HEK293 (cell line): ENCODE measurements at regions not wholly inside any gene's neighbourhood (a gene's known extent, or its start where the extent isn't known, plus 50 kb on each side); places are given as distances from the start of the nearest gene placed in this dataset.

ENCODE experiments used
- CTCF ChIA-PET: fragments of 350-600 bp; formaldehyde crosslinking; extraction: SDS; loops from one replicate; lab custom pipeline; 2021; ENCODE audit warnings: antibody characterized with exemption; lab: Yijun Ruan, JAX
- POLR2A ChIA-PET: fragments of 300-600 bp; formaldehyde crosslinking; extraction: SDS; loops from one replicate; lab custom pipeline; 2020; ENCODE audit warnings: antibody characterized with exemption, inconsistent platforms; lab: Yijun Ruan, JAX
- H3K27ac ChIP-seq: fragments of 200-500 bp; sonication (Bioruptor generic); 2 replicates; pipeline ENCODE4 v1.5.1; 2014; ENCODE audit warnings: low read depth, low read length, control low read depth, inconsistent platforms; ENCODE audit errors: extremely low read depth
- H3K36me3 ChIP-seq, 2 experiments: fragments of 200-500 bp in 1 of 2; sonication (Bioruptor generic) in 1 of 2; 1 replicate in 1 of 2; 2 replicates in 1 of 2; pipeline ENCODE4 v1.5.1; 2014 to 2017; ENCODE audit warnings: inconsistent platforms in 2 of 2, low read length in 2 of 2; ENCODE audit not compliant: control insufficient read depth in 2 of 2, insufficient read depth in 1 of 2
- H3K4me1 ChIP-seq: fragments of 200-500 bp; sonication (Bioruptor generic); 2 replicates; pipeline ENCODE4 v1.5.1; 2014; ENCODE audit warnings: mild to moderate bottlenecking, low read length, inconsistent platforms; ENCODE audit not compliant: control insufficient read depth, insufficient read depth
- H3K4me3 ChIP-seq: 2 replicates; pipeline ENCODE4 v1.5.1; 2011; ENCODE audit warnings: low read depth, mild to moderate bottlenecking, control low read depth, low read length, moderate library complexity
- H3K9me3 ChIP-seq: fragments of 200-500 bp; sonication (Bioruptor generic); 2 replicates; pipeline ENCODE4 v1.5.1; 2014; ENCODE audit warnings: low read depth, low read length, inconsistent platforms; ENCODE audit not compliant: control insufficient read depth, insufficient read depth
- KLF10 ChIP-seq: fragments of 450-650 bp; IDR thresholded peaks from 2 replicates; pipeline ENCODE4 v1.5.1; 2018; ENCODE audit warnings: missing biosample characterization, mild to moderate bottlenecking, missing genetic modification characterization
- PRDM4 ChIP-seq: fragments of 450-650 bp; formaldehyde crosslinking; IDR thresholded peaks from 2 replicates; pipeline ENCODE4 v1.5.1; 2017; ENCODE audit warnings: missing biosample characterization, missing genetic modification characterization
- SETDB1 ChIP-seq: IDR thresholded peaks from one replicate; pipeline ENCODE4 v1.6.1; 2017; ENCODE audit warnings: mild to moderate bottlenecking, low read length, moderate library complexity, mixed read lengths; ENCODE audit not compliant: insufficient read length
- ZBTB44 ChIP-seq: fragments of 450-650 bp; IDR thresholded peaks from 2 replicates; pipeline ENCODE4 v1.5.1; 2018; ENCODE audit warnings: missing biosample characterization, mild to moderate bottlenecking, missing genetic modification characterization
- ZBTB48 ChIP-seq: fragments of 450-650 bp; formaldehyde crosslinking; IDR thresholded peaks from 2 replicates; pipeline ENCODE4 v1.5.1; 2016; ENCODE audit warnings: missing biosample characterization, missing genetic modification characterization
- ZBTB8A ChIP-seq: fragments of 450-650 bp; formaldehyde crosslinking; IDR thresholded peaks from 2 replicates; pipeline ENCODE4 v1.5.1; 2016; ENCODE audit warnings: missing biosample characterization, missing genetic modification characterization
- ZEB2 ChIP-seq: fragments of 450-650 bp; formaldehyde crosslinking; IDR thresholded peaks from 2 replicates; pipeline ENCODE4 v1.5.1; 2016; ENCODE audit warnings: missing biosample characterization, missing genetic modification characterization
- ZIC2 ChIP-seq: fragments of 450-650 bp; formaldehyde crosslinking; IDR thresholded peaks from 2 replicates; pipeline ENCODE4 v1.5.1; 2016; ENCODE audit warnings: missing biosample characterization, missing genetic modification characterization
- ZNF121 ChIP-seq: fragments of 450-650 bp; formaldehyde crosslinking; IDR thresholded peaks from 2 replicates; pipeline ENCODE4 v1.5.1; 2016; ENCODE audit warnings: missing biosample characterization, missing genetic modification characterization
- ZNF148 ChIP-seq: fragments of 450-650 bp; formaldehyde crosslinking; IDR thresholded peaks from 2 replicates; pipeline ENCODE4 v1.5.0; 2017; ENCODE audit warnings: missing biosample characterization, missing genetic modification characterization, borderline replicate concordance
- ZNF157 ChIP-seq: fragments of 450-650 bp; formaldehyde crosslinking; IDR thresholded peaks from 2 replicates; pipeline ENCODE4 v1.5.1; 2016; ENCODE audit warnings: missing biosample characterization, missing genetic modification characterization
- ZNF18 ChIP-seq: fragments of 450-650 bp; formaldehyde crosslinking; IDR thresholded peaks from 2 replicates; pipeline ENCODE4 v1.5.1; 2016; ENCODE audit warnings: missing biosample characterization, missing genetic modification characterization
- ZNF211 ChIP-seq: fragments of 450-650 bp; formaldehyde crosslinking; IDR thresholded peaks from 2 replicates; pipeline ENCODE4 v1.5.1; 2016; ENCODE audit warnings: low read depth, missing biosample characterization, missing genetic modification characterization
- ZNF23 ChIP-seq: fragments of 450-650 bp; formaldehyde crosslinking; IDR thresholded peaks from 2 replicates; pipeline ENCODE4 v1.5.1; 2016; ENCODE audit warnings: missing biosample characterization, missing genetic modification characterization, borderline replicate concordance
- ZNF510 ChIP-seq: fragments of 450-650 bp; formaldehyde crosslinking; IDR thresholded peaks from 2 replicates; pipeline ENCODE4 v1.5.1; 2018; ENCODE audit warnings: mild to moderate bottlenecking, missing genetic modification characterization, missing biosample characterization; ENCODE audit not compliant: insufficient replicate concordance
- ZNF561 ChIP-seq: fragments of 450-650 bp; IDR thresholded peaks from 2 replicates; pipeline ENCODE4 v1.5.1; 2018; ENCODE audit warnings: missing biosample characterization, missing genetic modification characterization, borderline replicate concordance
- ZNF580 ChIP-seq: fragments of 450-650 bp; formaldehyde crosslinking; IDR thresholded peaks from 2 replicates; pipeline ENCODE4 v1.5.1; 2016; ENCODE audit warnings: missing biosample characterization, missing genetic modification characterization
- ZNF623 ChIP-seq: fragments of 450-650 bp; formaldehyde crosslinking; IDR thresholded peaks from 2 replicates; pipeline ENCODE4 v1.5.1; 2016; ENCODE audit warnings: missing biosample characterization, missing genetic modification characterization
- ZNF654 ChIP-seq: fragments of 450-650 bp; formaldehyde crosslinking; IDR thresholded peaks from 2 replicates; pipeline ENCODE4 v1.5.1; 2016; ENCODE audit warnings: low read depth, missing biosample characterization, missing genetic modification characterization
- ZNF692 ChIP-seq: fragments of 450-650 bp; formaldehyde crosslinking; IDR thresholded peaks from 2 replicates; pipeline ENCODE4 v1.5.1; 2016; ENCODE audit warnings: missing biosample characterization, missing genetic modification characterization
- ZNF768 ChIP-seq: fragments of 450-650 bp; formaldehyde crosslinking; IDR thresholded peaks from 2 replicates; pipeline ENCODE4 v1.5.1; 2018; ENCODE audit warnings: missing biosample characterization, mild to moderate bottlenecking, missing genetic modification characterization
- ZNF791 ChIP-seq: fragments of 450-650 bp; formaldehyde crosslinking; IDR thresholded peaks from 2 replicates; pipeline ENCODE4 v1.5.1; 2016; ENCODE audit warnings: missing biosample characterization, missing genetic modification characterization
- ZSCAN16 ChIP-seq: fragments of 450-650 bp; formaldehyde crosslinking; IDR thresholded peaks from 2 replicates; pipeline ENCODE4 v1.5.1; 2016; ENCODE audit warnings: missing biosample characterization, missing genetic modification characterization

- TF ChIP-seq ZNF692 (tag by site-specific recombination), result no peak
- TF ChIP-seq ZNF768, result 0 out of 2 replicates have a peak, but pooled peaks have one; percentile 28
- no peak for TF ChIP-seq ZNF580 (tag by site-specific recombination)
- no peak for TF ChIP-seq ZNF157
- no peak for TF ChIP-seq ZBTB8A
- no peak for TF ChIP-seq ZNF23 (tag by site-specific recombination)
- no peak for TF ChIP-seq ZNF623 (tag by site-specific recombination)
- TF ChIP-seq ZNF211 (tag by site-specific recombination), result no peak
- TF ChIP-seq, all 188 proteins: peak for 1
- POLR2A ChIA-PET, result no interaction called here
- no peaks in the 10 kb centered on the region for H3K4me1 ChIP-seq
- H3K4me3 ChIP-seq, result no peak overlapping the region
- no peak overlapping the region for H3K27ac ChIP-seq
- H3K36me3 ChIP-seq, result no peaks in the 10 kb centered on the region
- no peaks in the 10 kb centered on the region for H3K9me3 ChIP-seq
- CTCF ChIA-PET, result interaction anchor here (1.5 kb wide), 1 partner anchor 44 kb away, joined by 7 read pairs; no protein-coding TSS in a partner anchor
Measured at GRCh38 chr12:124637163-124637562, 69.8 kb upstream of the NCOR2 start.

GRCh38 chr12:124636138-124636978, 68.9 kb upstream of the NCOR2 start:
- ChIA-PET POLR2A (interaction anchor here (1.0 kb wide), 1 partner anchor 13 kb away, joined by 3 read pairs; no protein-coding TSS in a partner anchor), CTCF (interaction anchor here (0.7 to 1.5 kb wide), 3 partner anchors 45 to 712 kb away, joined by 3 to 7 read pairs (median 3); no protein-coding TSS in a partner anchor)
- no peak overlapping the region for H3K27ac ChIP-seq
- H3K4me1 ChIP-seq, result no peaks in the 10 kb centered on the region
- H3K9me3 ChIP-seq, result no peaks in the 10 kb centered on the region
- no peaks in the 10 kb centered on the region for H3K36me3 ChIP-seq
- H3K4me3 ChIP-seq, result no peak overlapping the region
- TF ChIP-seq ZSCAN16 (tag by site-specific recombination) (no peak), ZNF510 (no peak), KLF10 (no peak), ZNF18 (tag by site-specific recombination) (no peak), ZBTB44 (tag by site-specific recombination) (no peak), PRDM4 (tag by site-specific recombination) (no peak), ZNF561 (no peak), ZNF121 (tag by site-specific recombination) (no peak), ZBTB48 (tag by site-specific recombination) (peak; percentile 40; the same call in 1 of the 2 replicates), ZIC2 (tag by site-specific recombination) (peak; percentile 46; the same call in 1 of the 2 replicates), ZNF654 (tag by site-specific recombination) (no peak), SETDB1 (peak; percentile 27), ZEB2 (tag by site-specific recombination) (0 out of 2 replicates have a peak, but pooled peaks have one; percentile 26), ZNF791 (tag by site-specific recombination) (no peak), ZNF148 (no peak), ZNF157 (no peak)
